ENCODE measurements at regions not wholly inside any gene's neighbourhood (a gene's known extent, or its start where the extent isn't known, plus 50 kb on each side); places are given as distances from the start of the nearest gene placed in this dataset.

GRCh38 chr1:3984586-3984985, 84.5 kb upstream of the C1orf174 start:
- no peak overlapping the region for H3K4me3 ChIP-seq (ENCODE audit: low read depth, low read length)
- H3K27me3 ChIP-seq (ENCODE audit: insufficient read depth, low read depth, severe bottlenecking): no peaks in the 10 kb centered on the region
- H3K36me3 ChIP-seq: no peaks in the 10 kb centered on the region
- no peak overlapping the region for H3K27ac ChIP-seq
- no peak for DNase-seq
- H3K9me3 ChIP-seq (ENCODE audit: severe bottlenecking): no peaks in the 10 kb centered on the region
- TF ChIP-seq CTCF (IDR thresholded peaks at IDR 0.05; ENCODE audit: low read depth, low read length): no peak

GRCh38 chr1:3986686-3987218, 86.7 kb upstream of the C1orf174 start:
- DNase-seq: no peak
- TF ChIP-seq CTCF (IDR thresholded peaks at IDR 0.05; ENCODE audit: low read depth, low read length): no peak
- H3K27me3 ChIP-seq (ENCODE audit: insufficient read depth, low read depth, severe bottlenecking): no peaks in the 10 kb centered on the region
- H3K9me3 ChIP-seq (ENCODE audit: severe bottlenecking): peaks cover 4% of the 10 kb centered on the region
- H3K27ac ChIP-seq: no peak overlapping the region
- no peak overlapping the region for H3K4me3 ChIP-seq (ENCODE audit: low read depth, low read length)
- no peaks in the 10 kb centered on the region for H3K36me3 ChIP-seq

- H3K27me3 ChIP-seq (ENCODE audit: insufficient read depth, low read depth, severe bottlenecking): no peaks in the 10 kb centered on the region
- TF ChIP-seq CTCF (IDR thresholded peaks at IDR 0.05; ENCODE audit: low read depth, low read length): no peak
- no peak overlapping the region for H3K4me3 ChIP-seq (ENCODE audit: low read depth, low read length)
- no peak overlapping the region for H3K27ac ChIP-seq
- peaks cover 4% of the 10 kb centered on the region for H3K9me3 ChIP-seq (ENCODE audit: severe bottlenecking)
- peak; percentile 33 for DNase-seq
- no peaks in the 10 kb centered on the region for H3K36me3 ChIP-seq
These were observed 87.7 kb upstream of the C1orf174 start for GRCh38 chr1:3987669-3988235.

GRCh38 chr1:3988431-3988830, 88.4 kb upstream of the C1orf174 start:
- TF ChIP-seq CTCF (IDR thresholded peaks at IDR 0.05; ENCODE audit: low read depth, low read length): no peak
- Histone ChIP-seq H3K9me3 (ENCODE audit: severe bottlenecking) (peaks cover 4% of the 10 kb centered on the region), H3K36me3 (no peaks in the 10 kb centered on the region), H3K27ac (no peak overlapping the region), H3K27me3 (ENCODE audit: insufficient read depth, low read depth, severe bottlenecking) (no peaks in the 10 kb centered on the region), H3K4me3 (ENCODE audit: low read depth, low read length) (no peak overlapping the region)
- no peak for DNase-seq

GRCh38 chr1:3989465-3989864, 89.4 kb upstream of the C1orf174 start:
- peaks cover 4% of the 10 kb centered on the region for H3K9me3 ChIP-seq (ENCODE audit: severe bottlenecking)
- no peak overlapping the region for H3K4me3 ChIP-seq (ENCODE audit: low read depth, low read length)
- no peak overlapping the region for H3K27ac ChIP-seq
- H3K27me3 ChIP-seq (ENCODE audit: insufficient read depth, low read depth, severe bottlenecking): no peaks in the 10 kb centered on the region
- TF ChIP-seq CTCF (IDR thresholded peaks at IDR 0.05; ENCODE audit: low read depth, low read length): no peak
- no peak for DNase-seq
- H3K36me3 ChIP-seq: no peaks in the 10 kb centered on the region

GRCh38 chr1:3992103-3992556, 92.1 kb upstream of the C1orf174 start:
- H3K36me3 ChIP-seq: no peaks in the 10 kb centered on the region
- no peak for TF ChIP-seq CTCF (IDR thresholded peaks at IDR 0.05; ENCODE audit: low read depth, low read length)
- no peak overlapping the region for H3K27ac ChIP-seq
- H3K9me3 ChIP-seq (ENCODE audit: severe bottlenecking): peaks cover 4% of the 10 kb centered on the region
- DNase-seq: no peak
- no peaks in the 10 kb centered on the region for H3K27me3 ChIP-seq (ENCODE audit: insufficient read depth, low read depth, severe bottlenecking)
- no peak overlapping the region for H3K4me3 ChIP-seq (ENCODE audit: low read depth, low read length)
